ENCODE measurements at regions not wholly inside any gene's neighbourhood (a gene's known extent, or its start where the extent isn't known, plus 50 kb on each side); places are given as distances from the start of the nearest gene placed in this dataset.

DNA sequence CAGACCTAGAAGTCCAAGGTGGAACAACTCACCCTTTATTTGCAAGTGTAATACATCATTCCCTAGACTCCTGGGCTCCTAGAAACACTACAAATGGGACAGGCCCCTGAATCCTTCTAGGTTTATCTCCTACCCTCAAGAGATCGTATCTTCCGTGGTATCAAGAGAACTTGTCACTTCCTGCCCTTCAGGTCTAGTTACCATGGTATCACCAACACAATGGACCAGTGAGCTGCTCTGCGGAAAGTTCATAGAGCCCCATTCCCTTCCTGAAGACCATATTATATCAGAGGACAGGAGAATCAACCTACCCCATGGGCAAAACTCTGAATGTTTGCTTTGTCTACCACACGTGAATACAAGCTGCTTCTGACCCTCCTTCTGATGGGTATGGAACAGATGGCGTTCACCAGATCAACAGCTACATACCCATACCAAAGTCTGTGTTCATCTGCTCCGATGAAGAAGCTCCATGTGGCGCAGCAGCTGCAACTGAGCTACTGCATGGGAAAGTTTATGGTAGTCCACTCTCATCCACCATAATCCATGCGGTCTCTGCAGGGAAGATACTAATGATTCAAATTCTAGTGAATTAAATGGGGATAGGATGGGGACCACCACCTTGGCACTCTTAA, 84.6 kb upstream of the KLF13 start:
- no peak for DNase-seq (ENCODE audit: low read depth)

DNA sequence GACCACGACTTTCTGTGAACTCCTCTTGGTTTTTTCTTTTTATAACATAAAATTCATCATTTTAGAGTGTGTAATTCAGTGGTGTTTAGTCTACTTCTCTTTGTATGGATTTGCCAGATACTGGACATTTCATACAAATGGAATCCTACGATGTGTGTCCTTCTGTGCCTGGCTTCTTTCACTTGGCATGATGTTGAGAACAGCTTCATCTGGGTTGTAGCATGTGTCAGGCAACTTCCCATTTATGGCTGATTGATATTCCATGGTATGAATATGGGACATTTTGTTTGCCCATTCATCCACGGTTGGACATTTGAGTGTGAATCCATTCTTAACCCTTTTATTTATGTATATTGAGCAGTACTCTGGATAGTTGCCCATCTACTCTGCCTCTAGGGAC, 82.7 kb upstream of the KLF13 start:
- no peak for DNase-seq (ENCODE audit: low read depth)

DNA sequence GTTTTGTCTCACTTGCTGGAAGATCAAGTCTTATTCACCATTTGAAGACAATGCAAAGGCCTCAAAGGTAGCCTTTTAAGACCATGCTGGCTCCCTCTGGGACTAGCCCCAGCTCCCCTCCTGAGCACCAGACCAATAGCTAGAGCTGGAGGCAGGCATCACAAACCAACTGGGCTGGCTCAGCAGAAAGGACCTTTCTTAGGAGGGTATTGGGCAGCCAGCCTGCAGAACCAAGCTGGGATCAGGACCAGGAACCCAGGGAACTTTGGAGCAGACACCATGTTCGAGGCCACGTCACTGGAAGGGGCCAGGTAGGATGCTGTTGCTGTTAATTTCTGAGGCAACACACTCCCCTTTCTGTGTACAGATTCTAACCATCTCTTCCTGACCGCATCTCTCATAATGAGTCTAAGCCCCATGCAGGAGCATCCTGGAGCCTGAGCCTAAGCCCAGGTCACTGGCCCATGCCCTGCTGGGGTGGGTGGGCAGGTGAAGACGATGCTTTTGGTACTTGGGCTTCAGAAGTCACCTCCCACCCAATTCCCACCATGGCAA, 81.4 kb upstream of the KLF13 start:
- DNase-seq (ENCODE audit: low read depth), result no peak

DNA sequence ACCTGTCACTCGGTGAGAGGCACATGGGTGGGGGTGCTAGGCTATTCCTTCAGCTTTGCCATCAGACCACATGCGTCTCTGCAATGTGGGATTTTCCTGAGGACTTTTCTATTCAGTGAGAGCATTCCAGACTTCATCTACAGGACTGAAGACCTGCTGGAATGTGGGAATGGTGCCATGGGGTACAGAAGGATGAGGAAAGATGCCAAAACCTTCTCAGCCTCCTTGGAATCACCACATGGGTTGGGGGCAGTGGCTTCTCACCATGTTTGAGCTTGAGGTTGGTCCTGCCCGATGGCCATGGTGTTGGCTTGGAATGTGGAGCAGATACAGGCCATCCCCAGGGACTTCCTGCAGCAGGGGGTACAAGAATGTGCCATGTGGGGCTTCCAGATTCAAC, 80.9 kb upstream of the KLF13 start:
- DNase-seq (ENCODE audit: low read depth), result no peak

DNA sequence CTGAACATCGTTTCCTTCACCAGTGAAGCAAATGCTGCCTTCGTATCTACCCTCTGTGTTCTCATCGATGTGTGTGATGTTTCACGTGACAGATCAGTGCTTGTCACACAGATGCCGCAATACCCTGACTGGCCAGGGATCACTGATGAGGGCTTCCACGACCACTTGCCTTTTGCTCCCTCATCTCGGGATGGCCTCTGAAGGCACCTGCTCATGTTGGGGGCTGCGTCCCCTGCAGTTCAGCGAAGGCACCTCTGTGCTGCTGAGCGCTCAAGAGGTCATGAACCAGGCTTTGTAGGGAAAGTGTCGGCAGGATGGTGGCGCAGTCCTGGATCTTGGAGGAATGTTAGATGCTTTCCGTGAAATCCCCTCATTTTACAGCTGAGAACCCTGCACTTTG, 79.2 kb upstream of the KLF13 start:
- no peak for DNase-seq (ENCODE audit: low read depth)

DNA sequence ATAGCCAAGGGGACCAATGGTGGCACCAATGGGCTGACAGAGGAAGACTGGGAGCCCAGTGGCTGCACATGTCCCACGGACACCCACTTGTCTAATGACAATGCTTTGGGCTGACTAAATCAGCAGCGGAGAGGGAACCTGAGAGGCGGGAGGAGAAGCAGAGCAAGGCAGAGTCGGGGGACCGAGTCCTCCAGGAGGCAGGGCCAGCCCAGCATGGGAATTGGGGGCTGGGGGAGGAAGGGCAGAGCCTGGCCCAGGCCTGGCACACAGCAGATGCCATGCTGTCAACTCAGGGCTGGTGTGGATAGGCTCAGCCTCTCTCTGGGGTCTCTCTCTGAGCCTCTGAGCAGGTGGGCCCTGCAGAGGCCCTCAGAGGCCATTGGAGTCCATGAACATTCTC, 78.4 kb upstream of the KLF13 start:
- DNase-seq (ENCODE audit: low read depth), result no peak

DNA sequence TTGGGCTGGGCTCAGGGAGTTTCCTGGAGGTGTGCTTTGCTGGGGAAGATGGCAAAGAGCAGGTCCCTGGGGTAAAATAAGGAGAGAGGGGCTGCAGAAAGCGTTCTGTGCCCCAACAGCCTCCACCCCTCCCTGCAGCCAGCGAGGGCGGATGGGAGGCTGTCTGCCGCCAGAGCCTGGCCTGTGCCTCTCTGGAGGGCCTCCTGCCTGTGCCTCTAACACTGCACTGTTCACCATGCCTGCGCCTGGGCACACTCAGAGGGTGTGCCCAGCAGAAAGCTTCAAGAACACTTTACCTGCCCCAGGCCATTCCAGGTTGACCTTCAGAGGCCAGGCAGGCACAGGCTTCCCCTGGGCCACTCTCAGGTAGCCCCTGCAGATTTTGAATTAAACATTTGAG, 77.7 kb upstream of the KLF13 start:
- no peak for DNase-seq (ENCODE audit: low read depth)

DNA sequence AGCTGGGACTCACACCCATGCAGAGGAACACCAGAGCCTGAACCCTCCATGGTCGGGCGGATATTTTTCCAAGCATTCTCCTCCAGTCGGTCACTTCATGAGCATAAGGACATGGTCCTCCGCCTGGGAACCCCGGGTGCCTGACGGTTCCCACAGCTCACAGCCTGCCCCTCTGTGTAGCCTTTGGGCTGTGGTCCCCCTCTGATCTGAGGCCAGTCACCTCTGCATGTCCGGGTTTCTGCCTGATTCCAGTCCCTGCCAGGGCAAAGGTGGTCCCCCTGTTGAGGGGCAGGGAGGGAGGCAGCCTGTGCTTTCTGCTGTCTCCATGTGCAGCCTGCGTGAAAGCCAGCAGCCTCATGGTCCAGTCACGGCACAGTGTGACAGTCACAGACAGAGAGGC, 76.6 kb upstream of the KLF13 start:
- no peak for DNase-seq (ENCODE audit: low read depth)

DNA sequence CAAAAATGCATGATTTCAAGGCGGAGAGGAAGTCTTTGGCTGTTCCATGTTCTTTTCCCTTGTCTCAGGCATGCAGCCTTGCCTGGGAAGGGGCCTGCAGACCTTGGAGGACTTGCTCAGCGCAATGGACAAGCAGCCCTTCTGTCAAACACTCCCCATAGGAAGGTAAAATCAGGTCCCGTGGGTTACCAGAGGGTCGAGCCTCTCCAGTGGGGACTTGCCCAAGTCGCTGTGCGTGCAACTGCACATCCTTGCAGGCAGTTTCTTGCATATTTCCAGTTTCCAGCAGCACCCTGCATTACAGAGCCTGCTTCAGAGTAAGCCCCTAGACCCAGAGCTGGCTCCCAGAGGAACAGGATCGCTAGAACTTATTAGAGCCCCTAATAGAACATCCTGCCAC, 75.5 kb upstream of the KLF13 start:
- DNase-seq (ENCODE audit: low read depth), result no peak

DNA sequence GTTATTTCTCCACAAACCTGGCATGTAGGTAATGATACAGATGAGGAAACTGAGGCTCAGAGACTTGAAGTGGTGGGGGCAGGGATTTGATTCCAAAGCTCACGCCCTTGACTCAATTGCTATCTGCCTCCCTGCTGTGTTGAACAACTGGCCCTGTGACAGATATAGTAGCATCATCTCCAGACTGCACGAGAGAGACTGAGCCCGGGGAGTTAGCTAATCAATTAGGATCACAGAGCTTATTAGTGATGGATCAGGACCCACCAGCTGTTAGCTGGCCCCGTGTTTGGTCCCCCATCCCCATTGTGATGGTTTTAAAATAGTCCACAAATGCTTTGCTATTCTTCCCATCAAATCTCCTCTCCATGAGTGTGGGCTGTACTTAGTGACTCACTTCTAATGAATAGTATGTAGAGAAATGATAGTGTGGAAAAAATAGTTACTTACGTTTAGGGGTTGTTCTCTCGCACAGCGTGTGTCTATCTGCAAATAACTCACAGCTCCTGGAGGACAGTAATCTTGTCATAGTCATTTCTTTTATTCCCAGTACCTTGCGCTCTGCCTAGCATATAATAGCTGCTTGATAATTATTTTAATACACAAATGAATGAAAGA, 74.4 kb upstream of the KLF13 start:
- no peak for DNase-seq (ENCODE audit: low read depth)

DNA sequence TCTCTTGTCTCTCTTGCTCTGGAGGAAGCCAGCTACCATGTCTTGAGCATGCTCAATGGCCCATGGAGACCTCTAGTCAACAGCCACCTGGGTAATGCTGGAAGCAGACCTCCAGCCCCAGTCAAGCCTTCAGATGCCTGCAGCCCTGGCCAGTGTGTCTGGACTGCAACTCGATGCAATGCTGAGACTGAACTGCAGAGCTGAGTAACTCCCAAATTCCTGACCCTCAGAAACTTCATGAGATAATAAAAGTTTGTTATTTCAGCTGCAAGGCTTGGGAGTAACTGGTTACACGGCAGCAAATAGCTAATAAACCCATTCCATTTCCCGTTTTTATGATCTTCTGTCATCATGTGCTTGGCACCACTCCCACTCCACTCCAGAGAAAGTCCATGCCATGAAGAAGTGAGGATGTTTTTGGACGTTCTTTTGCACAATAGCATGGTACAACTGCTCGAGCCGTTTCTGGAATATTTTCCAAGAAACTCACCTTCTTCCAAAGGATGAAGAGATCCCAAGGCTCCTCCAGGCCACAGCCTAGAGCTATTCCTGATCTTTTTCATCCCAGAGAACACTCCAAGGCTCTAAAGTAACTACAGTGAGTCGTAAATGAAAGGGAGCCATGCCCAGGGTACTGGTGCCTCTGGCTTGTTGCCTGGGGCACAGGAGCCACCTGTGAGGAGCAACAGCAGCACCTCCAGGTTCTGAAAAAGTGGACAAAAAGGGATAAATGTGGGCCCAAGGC, 72.0 kb upstream of the KLF13 start:
- DNase-seq (ENCODE audit: low read depth), result no peak

DNA sequence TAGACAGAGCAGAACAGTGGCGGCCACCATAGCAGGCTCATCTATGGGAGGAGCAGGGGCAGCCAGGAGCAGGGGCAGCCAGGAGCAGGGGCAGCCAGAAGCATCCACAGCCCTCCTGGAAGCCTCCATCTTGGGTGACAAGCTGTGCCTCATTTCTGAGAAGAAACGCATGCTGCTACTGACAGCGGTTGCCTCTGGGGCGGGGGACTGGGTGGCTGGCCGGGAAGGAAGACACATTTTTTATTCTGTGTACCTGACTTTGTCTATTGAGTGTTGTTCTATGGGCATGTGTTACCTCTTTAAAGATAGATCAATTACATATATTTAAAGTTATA, 71.5 kb upstream of the KLF13 start:
- no peak for DNase-seq (ENCODE audit: low read depth)

DNA sequence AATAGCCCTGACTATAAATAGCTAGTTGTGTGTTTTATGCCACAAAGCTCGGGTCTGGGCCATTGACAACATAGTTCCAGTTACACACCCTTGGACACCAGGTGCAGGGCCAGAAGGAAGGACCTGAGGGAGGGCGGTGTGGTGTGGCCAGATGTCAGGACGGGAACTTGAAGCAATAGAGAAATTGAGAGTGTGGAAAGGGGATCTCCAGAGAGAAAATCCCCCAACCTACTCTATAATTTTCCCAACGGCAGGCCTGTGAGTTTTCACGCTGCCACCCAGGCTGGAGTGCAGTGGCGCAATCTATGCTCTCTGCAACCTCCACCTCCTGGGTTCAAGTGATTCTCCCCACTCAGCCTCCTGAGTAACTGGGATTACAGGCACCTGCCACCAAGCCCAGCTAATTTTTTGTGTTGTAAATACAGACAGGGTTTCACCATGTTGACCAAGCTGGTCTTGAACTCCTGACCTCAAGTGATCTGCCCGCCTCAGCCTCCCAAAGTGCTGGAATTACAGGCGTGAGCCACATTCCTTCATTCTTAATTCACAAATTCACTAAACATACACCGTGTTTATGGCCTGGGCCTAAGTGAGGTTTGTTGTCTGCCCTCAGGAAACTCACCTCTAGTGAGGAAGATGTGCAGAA, 70.8 kb upstream of the KLF13 start:
- no peak for DNase-seq (ENCODE audit: low read depth)

DNA sequence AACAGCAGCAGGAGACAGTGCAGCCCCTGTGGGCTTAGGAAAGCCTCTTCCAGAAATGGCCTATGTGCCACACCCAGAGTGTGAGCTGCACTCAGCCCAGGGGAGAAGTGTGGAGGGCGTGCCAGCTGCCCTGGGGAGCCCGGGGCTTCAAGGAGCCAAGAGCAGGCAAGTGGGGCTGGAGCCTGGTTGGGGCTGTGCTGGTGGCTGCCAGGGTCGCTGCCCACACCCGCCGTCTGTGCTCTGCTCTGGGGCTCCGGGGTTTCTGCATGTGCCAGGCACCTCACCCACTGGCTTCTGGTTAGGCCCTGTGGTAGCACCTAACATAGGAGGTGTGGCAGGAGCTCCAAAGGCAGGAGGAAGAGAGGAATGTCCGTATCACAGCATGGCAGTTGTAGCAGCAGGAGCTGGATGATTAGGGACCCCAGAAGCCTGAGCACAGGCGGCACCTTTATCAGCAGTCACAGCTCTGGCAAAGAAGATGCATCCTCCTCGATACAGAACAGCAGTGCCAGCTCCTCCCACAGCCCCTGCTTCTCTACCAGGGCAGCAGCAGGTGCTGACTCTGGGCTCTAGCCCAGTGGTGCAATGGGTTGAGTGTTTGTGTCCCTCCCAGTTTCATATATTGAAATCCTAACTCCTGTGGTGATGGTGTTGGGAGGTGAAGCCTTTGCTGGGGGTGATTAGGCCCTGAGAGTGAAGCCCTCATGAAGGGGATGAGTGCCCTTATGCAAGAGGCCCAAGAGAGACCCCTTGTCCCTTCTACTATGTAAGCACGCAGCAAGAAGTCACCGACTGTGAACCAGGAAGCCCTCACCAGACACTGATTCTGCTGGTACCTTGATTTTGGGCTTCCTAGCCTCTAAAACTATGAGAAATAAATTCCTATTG, 70.0 kb upstream of the KLF13 start:
- DNase-seq (ENCODE audit: low read depth), result no peak

DNA sequence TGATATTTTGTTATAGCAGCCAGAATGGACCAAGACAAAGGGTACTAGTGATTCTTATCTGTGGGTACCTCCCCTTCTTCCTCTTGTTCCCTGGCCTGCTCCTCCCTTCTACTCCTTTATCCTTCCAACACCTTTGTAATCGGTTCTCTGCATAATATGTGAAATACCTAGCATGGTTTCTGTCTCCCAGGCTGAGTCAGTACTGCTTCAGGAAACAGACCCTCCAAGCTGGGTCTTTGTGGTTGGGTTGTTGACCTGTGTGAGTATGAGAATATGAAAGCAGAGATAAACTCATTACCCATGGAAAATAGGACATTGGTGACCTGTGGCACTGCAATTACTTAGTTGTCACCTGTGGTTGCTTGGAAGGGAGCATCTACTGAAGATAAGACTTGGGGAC, 69.3 kb upstream of the KLF13 start:
- DNase-seq (ENCODE audit: low read depth), result no peak

DNA sequence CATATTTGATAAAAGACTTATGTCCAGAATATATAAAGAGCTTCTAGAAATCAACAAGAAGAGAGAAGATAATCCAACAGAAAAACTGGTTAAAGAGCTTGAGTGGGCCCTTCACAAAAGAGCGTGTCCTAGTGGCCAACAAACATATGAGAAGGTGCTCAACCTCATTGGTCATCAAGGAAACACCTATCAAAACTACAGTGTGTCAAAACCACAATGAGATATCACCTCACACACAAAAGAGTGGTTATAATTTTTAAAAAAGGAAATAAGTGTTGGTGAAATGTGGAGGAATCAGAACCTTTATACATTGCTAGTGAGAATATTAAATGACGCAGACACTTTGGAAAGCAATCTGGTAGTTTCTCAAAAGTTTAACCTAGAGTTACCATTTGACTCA, 68.4 kb upstream of the KLF13 start:
- DNase-seq (ENCODE audit: low read depth), result no peak

DNA sequence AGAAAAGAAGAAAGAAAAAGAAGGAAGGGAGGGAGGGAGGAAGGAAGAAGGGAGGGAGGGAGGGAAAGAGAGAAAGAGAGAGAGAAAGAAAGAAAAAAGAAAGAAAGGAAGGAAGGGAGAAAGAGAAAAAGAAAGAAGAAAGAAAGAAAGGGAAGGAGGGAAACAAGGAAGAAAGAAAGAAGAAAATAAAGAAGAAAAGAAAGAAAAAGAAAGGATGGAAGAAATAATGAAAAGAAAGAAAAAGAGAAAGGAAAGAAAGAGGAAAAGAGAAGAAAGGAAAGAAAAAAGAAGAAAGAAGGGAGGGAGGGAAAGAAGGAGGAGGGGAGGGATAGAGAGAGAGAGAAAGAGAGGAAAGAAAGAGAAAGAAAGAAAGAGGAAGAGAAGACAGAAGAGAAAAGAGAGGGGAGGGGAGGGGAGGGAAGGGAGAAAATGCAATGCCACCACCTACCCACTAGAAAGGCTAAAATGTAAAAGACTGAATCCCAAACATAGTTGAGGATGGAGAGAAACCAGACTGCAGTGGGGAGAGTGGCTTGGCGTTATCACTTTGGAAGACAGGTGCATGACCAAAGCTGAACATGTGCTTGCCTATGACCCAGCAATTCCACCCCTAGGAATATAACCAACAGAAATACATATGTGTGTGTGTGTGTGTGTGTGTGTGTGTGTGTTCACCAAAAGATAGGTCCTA, 66.9 kb upstream of the KLF13 start:
- DNase-seq (ENCODE audit: low read depth), result no peak

DNA sequence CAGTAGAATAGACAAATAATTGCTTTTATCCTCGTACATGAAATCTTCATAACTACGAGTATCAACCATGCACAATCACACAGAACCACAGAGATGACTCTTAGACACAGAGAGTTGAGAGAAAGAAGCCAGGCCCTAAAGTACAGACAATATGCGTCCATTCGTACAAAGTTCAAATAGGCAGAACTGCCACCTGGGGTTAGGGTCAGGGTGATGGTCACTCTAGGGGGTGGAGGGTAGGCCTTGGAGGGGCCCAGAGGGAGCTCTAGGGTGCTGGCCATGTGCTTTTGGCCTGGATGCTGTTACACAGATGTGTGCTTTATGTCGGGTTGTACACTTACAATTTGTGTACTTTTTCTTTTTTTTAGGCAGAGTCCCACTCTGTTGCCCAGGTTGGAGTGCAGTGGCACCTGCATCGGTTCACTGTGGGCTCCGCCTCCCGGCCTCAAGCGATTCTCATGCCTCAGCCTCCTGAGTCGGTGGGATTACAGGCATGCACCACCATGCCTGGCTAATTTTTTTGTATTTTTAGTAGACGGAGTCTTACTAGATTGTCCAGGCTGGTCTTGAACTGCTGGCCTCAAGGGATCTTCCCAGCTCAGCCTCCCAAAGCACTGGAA, 65.9 kb upstream of the KLF13 start:
- DNase-seq (ENCODE audit: low read depth), result no peak

DNA sequence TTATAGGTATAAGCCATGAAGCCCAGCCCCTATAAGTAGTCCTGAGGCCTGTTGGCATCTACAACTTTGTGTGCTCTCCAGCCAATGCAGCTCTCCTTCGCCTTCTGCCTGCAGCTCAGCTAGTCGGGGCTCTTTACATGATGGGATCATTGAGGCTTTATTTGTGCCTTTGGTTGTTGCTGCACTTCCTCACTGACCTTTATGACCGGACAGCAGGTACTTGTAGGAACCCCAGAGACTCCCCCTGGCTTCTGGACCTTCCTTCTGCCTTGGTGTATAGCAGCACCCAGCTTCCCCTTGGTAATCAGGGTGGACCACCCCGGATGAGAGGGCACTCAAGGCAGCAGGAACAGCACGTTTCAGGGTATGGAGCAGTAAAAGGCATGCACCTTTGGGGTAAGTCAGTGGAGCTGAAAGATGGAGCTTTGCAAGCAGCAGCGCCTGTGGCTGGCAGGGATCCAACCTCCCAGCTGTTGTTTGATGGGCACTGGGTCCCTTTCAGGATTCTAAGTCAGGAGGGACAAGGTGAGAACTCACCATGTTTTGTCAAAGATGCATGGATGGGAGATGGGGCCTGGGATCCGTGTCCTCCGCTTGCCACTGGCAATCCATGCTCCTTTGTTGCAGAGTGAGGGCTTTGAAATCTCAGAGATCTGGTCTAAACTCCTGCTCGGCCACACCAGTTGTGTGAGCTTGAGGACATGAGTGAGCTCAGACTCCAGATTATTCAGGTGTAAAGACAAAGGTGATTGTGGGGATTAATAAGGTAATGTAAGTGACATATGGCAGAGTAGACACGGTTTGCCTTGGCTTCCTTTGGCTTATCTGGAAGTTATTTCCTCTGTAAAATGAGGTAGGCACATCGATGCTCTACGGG, 65.1 kb upstream of the KLF13 start:
- no peak for DNase-seq (ENCODE audit: low read depth)

DNA sequence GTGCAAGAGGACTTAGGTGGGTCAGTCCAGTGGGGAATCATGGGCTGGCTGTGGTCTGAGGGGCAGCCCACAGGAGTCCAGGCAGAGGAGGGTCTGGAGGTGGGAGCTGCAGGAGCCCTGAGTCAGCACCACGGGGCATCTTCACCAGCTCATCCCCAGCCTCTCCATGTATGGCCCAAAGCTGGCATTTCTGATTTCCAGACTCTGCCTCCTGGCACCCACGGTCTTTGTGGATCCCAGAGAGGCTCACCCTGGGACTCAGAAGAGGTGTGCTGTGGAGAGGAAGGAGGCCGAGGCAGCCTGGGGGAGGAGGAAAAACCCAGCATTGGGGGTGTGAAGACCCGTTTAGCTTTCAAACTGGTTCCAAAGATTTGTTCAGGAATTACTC, 64.5 kb upstream of the KLF13 start:
- no peak for DNase-seq (ENCODE audit: low read depth)
